Astrocyte (in vitro differentiated cells and primary cell): ENCODE measurements at regions not wholly inside any gene's neighbourhood (a gene's known extent, or its start where the extent isn't known, plus 50 kb on each side); places are given as distances from the start of the nearest gene placed in this dataset.

Experiments
- CTCF ChIP-seq: IDR thresholded peaks from 2 replicates; pipeline ENCODE4 v1.5.1; 2011; ENCODE audit warnings: low read depth, mild to moderate bottlenecking, inconsistent platforms, low read length, moderate library complexity; ENCODE audit not compliant: insufficient read depth
- EZH2 ChIP-seq: IDR thresholded peaks from 2 replicates; pipeline ENCODE4 v1.6.1; 2012; ENCODE audit warnings: mild to moderate bottlenecking, low read length, inconsistent platforms; ENCODE audit not compliant: insufficient read depth

- TF ChIP-seq CTCF (no peak), EZH2 (no peak)
Observed at GRCh38 chr2:205872716-205873115, 190.4 kb downstream of the NRP2 start.
